ENCODE measurements at regions not wholly inside any gene's neighbourhood (a gene's known extent, or its start where the extent isn't known, plus 50 kb on each side); places are given as distances from the start of the nearest gene placed in this dataset.

DNA sequence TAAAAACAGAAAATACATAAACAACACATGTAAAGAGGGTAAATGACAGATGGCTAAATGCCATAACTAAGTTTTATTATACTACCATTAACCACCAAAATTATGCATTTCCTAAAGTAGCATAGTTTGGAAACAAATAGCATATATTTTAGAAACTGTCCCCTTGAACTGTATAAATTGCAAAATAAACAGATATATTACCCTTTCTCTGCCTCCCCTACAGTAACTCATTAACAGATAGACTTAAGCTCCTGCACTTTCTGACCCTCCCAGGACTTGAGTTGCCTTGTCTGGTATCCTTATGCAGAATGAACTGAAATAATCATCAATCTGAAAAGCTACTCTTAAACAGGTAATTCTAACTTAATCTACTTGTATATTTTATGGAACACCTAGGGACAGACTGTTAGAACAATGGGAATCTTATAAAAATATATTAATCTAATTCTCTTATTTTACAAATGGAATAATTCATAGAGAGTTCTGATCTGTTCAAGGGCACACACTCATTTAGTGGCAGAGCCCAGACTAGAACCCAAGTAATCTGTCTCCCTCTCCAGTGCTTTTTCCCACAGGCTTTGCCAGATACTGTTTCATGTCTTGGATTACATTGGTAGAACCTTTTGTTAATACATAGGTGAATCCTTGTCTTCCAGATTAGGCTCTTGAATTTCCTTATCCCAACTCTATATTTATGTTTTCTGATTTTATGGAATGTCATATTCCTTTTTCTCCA, 50.6 kb upstream of the LOC128125822 start:
- no peak for TF ChIP-seq POLR2A (IDR thresholded peaks at IDR 0.05; ENCODE audit: borderline replicate concordance, extremely low read depth, insufficient read depth, insufficient read length)
- TF ChIP-seq, protein P1, sequence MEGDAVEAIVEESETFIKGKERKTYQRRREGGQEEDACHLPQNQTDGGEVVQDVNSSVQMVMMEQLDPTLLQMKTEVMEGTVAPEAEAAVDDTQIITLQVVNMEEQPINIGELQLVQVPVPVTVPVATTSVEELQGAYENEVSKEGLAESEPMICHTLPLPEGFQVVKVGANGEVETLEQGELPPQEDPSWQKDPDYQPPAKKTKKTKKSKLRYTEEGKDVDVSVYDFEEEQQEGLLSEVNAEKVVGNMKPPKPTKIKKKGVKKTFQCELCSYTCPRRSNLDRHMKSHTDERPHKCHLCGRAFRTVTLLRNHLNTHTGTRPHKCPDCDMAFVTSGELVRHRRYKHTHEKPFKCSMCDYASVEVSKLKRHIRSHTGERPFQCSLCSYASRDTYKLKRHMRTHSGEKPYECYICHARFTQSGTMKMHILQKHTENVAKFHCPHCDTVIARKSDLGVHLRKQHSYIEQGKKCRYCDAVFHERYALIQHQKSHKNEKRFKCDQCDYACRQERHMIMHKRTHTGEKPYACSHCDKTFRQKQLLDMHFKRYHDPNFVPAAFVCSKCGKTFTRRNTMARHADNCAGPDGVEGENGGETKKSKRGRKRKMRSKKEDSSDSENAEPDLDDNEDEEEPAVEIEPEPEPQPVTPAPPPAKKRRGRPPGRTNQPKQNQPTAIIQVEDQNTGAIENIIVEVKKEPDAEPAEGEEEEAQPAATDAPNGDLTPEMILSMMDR (IDR thresholded peaks at IDR 0.05 in 2 of 3, conservative IDR thresholded peaks at IDR 0.05 in 1 of 3; ENCODE audit: borderline replicate concordance in 1 of 3, insufficient read depth in 1 of 3, low read depth in 2 of 3, low read length in 2 of 3) = no peak
- no peak for TF ChIP-seq TCF7L2 (IDR thresholded peaks at IDR 0.05; ENCODE audit: borderline replicate concordance, extremely low read depth, insufficient read depth, insufficient read length)
- no peak for TF ChIP-seq POLR2AphosphoS5 (IDR thresholded peaks at IDR 0.05; ENCODE audit: low read depth, low read length)
- TF ChIP-seq EZH2 (IDR thresholded peaks at IDR 0.05) = no peak
